MCF 10A (cell line): ENCODE measurements at regions not wholly inside any gene's neighbourhood (a gene's known extent, or its start where the extent isn't known, plus 50 kb on each side); places are given as distances from the start of the nearest gene placed in this dataset.

Experiments used
- BruUV-seq: library from RNA; stranded (reverse); fragments of 400-500 nt; replicated peaks from 2 replicates; lab custom pipeline; 2021; lab: Mats Ljungman, UMichigan
- CTCF ChIA-PET: fragments of 300-600 bp; sonication (Branson Sonifier 250); formaldehyde crosslinking; extraction: SDS; loops from one replicate; lab custom pipeline; 2021; ENCODE audit warnings: antibody characterized with exemption, inconsistent platforms; lab: Yijun Ruan, JAX
- POLR2A ChIA-PET: fragments of 300-600, 350-650 bp; sonication (Branson Sonifier 250); formaldehyde crosslinking; extraction: SDS; loops from one replicate; lab custom pipeline; 2020; ENCODE audit warnings: antibody characterized with exemption, inconsistent platforms; lab: Yijun Ruan, JAX
- DNase-seq: peaks from one replicate; pipeline ENCODE4 v3.0.0-alpha.2; 2018; ENCODE audit not compliant: unreplicated experiment
- H3K27ac Mint-ChIP-seq: one replicate; pipeline ENCODE4 v1.8.0; 2022; ENCODE audit warnings: mild to moderate bottlenecking, low read depth, mixed read lengths; ENCODE audit not compliant: unreplicated experiment
- H3K27me3 Mint-ChIP-seq: one replicate; pipeline ENCODE4 v1.8.0; 2022; ENCODE audit warnings: mixed read lengths; ENCODE audit not compliant: insufficient read depth, unreplicated experiment
- H3K36me3 Mint-ChIP-seq: one replicate; pipeline ENCODE4 v1.8.0; 2022; ENCODE audit warnings: mild to moderate bottlenecking, moderate library complexity, mixed read lengths; ENCODE audit not compliant: insufficient read depth, unreplicated experiment
- H3K4me1 Mint-ChIP-seq: one replicate; pipeline ENCODE4 v1.8.0; 2022; ENCODE audit warnings: mixed read lengths; ENCODE audit not compliant: insufficient read depth, unreplicated experiment
- H3K4me3 Mint-ChIP-seq: one replicate; pipeline ENCODE4 v1.8.0; 2022; ENCODE audit warnings: mild to moderate bottlenecking, moderate library complexity, mixed read lengths; ENCODE audit not compliant: unreplicated experiment
- H3K9me3 Mint-ChIP-seq: one replicate; pipeline ENCODE4 v1.8.0; 2022; ENCODE audit warnings: mixed read lengths; ENCODE audit not compliant: unreplicated experiment
- intact Hi-C: fragments of 100-400 bp; cut with micrococcal nuclease; formaldehyde crosslinking; loops from 2 replicates; pipeline ENCODE4 v1.14.1; 2022
- TF ChIP-seq, protein P1 (sequence below): fragments of 200-600 bp; IDR thresholded peaks from one replicate; pipeline ENCODE4 v1.8.0; 2022; ENCODE audit warnings: antibody characterized with exemption, mild to moderate bottlenecking; ENCODE audit not compliant: unreplicated experiment

- H3K27me3 Mint-ChIP-seq, result no peaks in the 10 kb centered on the region
- POLR2A ChIA-PET, result interaction anchor here (0.7 kb wide), 1 partner anchor 546 kb away, joined by 3 read pairs; no protein-coding TSS in a partner anchor
- no peak for DNase-seq
- no TSS peak for BruUV-seq
- H3K27ac Mint-ChIP-seq, result no peak overlapping the region
- TF ChIP-seq, protein P1, sequence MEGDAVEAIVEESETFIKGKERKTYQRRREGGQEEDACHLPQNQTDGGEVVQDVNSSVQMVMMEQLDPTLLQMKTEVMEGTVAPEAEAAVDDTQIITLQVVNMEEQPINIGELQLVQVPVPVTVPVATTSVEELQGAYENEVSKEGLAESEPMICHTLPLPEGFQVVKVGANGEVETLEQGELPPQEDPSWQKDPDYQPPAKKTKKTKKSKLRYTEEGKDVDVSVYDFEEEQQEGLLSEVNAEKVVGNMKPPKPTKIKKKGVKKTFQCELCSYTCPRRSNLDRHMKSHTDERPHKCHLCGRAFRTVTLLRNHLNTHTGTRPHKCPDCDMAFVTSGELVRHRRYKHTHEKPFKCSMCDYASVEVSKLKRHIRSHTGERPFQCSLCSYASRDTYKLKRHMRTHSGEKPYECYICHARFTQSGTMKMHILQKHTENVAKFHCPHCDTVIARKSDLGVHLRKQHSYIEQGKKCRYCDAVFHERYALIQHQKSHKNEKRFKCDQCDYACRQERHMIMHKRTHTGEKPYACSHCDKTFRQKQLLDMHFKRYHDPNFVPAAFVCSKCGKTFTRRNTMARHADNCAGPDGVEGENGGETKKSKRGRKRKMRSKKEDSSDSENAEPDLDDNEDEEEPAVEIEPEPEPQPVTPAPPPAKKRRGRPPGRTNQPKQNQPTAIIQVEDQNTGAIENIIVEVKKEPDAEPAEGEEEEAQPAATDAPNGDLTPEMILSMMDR, result no peak
- CTCF ChIA-PET, result interaction anchor here (0.6 to 2.7 kb wide), 2 partner anchors 19 to 72 kb away, joined by 3 to 10 read pairs; no protein-coding TSS in a partner anchor
- no peak overlapping the region for H3K4me3 Mint-ChIP-seq
- no peaks in the 10 kb centered on the region for H3K4me1 Mint-ChIP-seq
- no peaks in the 10 kb centered on the region for H3K36me3 Mint-ChIP-seq
- H3K9me3 Mint-ChIP-seq, result no peaks in the 10 kb centered on the region
- intact Hi-C loops, result no loop called here
Measured at GRCh38 chr14:87824266-87824665, 168.7 kb downstream of the GALC start.

- ChIA-PET POLR2A (no interaction called here), CTCF (interaction anchor here (0.6 to 1.4 kb wide), 2 partner anchors 11 to 12 kb away, joined by 3 to 8 read pairs; no protein-coding TSS in a partner anchor)
- Mint-ChIP-seq H3K4me1 (no peaks in the 10 kb centered on the region), H3K9me3 (peaks cover 8% of the 10 kb centered on the region), H3K36me3 (no peaks in the 10 kb centered on the region), H3K27me3 (no peaks in the 10 kb centered on the region), H3K4me3 (no peak overlapping the region), H3K27ac (no peak overlapping the region)
- TF ChIP-seq, protein P1, result no peak
- no TSS peak for BruUV-seq
- DNase-seq, result no peak
- intact Hi-C loops, result no loop called here
Measured at GRCh38 chr14:87816416-87816815, 176.6 kb downstream of the GALC start.

DNA sequence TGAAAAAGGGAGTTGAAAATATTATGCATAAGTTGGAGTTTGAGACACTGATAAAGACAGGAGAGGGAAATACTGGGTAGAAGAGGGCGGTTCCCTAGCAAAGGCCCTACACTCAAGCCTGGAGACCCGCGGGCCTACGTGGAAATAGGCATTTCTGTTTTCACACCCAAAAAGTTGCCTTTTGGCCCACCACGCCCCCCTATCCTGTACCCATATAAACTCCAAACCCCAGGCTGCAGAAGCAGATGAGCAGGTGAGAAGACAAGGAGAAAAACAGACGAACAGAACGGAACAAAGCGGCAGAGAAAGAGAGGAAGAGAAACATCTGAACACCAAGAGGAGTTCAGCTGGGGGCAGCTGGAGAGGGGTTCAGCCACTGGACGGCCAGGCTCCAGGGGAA, 177.9 kb downstream of the GALC start:
- no peak for DNase-seq
- no peaks in the 10 kb centered on the region for H3K27me3 Mint-ChIP-seq
- no peaks in the 10 kb centered on the region for H3K36me3 Mint-ChIP-seq
- H3K9me3 Mint-ChIP-seq, result peaks cover 8% of the 10 kb centered on the region
- BruUV-seq, result no TSS peak
- intact Hi-C loops, result no loop called here
- H3K4me1 Mint-ChIP-seq, result no peaks in the 10 kb centered on the region
- no peak overlapping the region for H3K27ac Mint-ChIP-seq
- no peak overlapping the region for H3K4me3 Mint-ChIP-seq
- ChIA-PET POLR2A (no interaction called here), CTCF (interaction anchor here (0.6 to 1.4 kb wide), 4 partner anchors 10 to 113 kb away, joined by 3 to 8 read pairs (median 4); no protein-coding TSS in a partner anchor)
- TF ChIP-seq, protein P1, result no peak

GRCh38 chr14:87813686-87814085, 179.3 kb downstream of the GALC start:
- Mint-ChIP-seq H3K4me3 (no peak overlapping the region), H3K4me1 (no peaks in the 10 kb centered on the region), H3K27me3 (no peaks in the 10 kb centered on the region), H3K9me3 (peaks cover 6% of the 10 kb centered on the region), H3K36me3 (no peaks in the 10 kb centered on the region), H3K27ac (no peak overlapping the region)
- POLR2A ChIA-PET, result no interaction called here
- no TSS peak for BruUV-seq
- intact Hi-C loops, result no loop called here
- DNase-seq, result no peak
- TF ChIP-seq, protein P1, result no peak
- CTCF ChIA-PET, result interaction anchor here (1.0 to 2.0 kb wide), 2 partner anchors 9 to 82 kb away, joined by 5 to 11 read pairs; no protein-coding TSS in a partner anchor
